ENCODE measurements at regions not wholly inside any gene's neighbourhood (a gene's known extent, or its start where the extent isn't known, plus 50 kb on each side); places are given as distances from the start of the nearest gene placed in this dataset.
"Not testable (repeated sequence)": the region's sequence is repeated elsewhere in the genome, so short reads cannot be mapped to it uniquely, and the experiment has no call there.

- TF ChIP-seq CTCF (conservative IDR thresholded peaks at IDR 0.05; ENCODE audit: low read depth in 2 of 2); EZH2 (IDR thresholded peaks at IDR 0.05; ENCODE audit: low read depth, unreplicated experiment); POLR2AphosphoS5 (IDR thresholded peaks at IDR 0.05; ENCODE audit: low read depth); ZNF114 (CRISPR knock-in tag; IDR thresholded peaks at IDR 0.05); CREB1 (CRISPR knock-in tag; IDR thresholded peaks at IDR 0.05; ENCODE audit: low read depth); REST (IDR thresholded peaks at IDR 0.05; ENCODE audit: unreplicated experiment); ETS1 (IDR thresholded peaks at IDR 0.05): not testable (repeated sequence)
Measured at GRCh38 chr9:42860133-42860532, 676.7 kb downstream of the SPATA31A6 start.
